ENCODE measurements at regions not wholly inside any gene's neighbourhood (a gene's known extent, or its start where the extent isn't known, plus 50 kb on each side); places are given as distances from the start of the nearest gene placed in this dataset.

GRCh38 chr6:95318137-95318536, 259.2 kb upstream of the MANEA start:
- no peak for TF ChIP-seq CTCF (IDR thresholded peaks at IDR 0.05)
- TF ChIP-seq EP300 (IDR thresholded peaks at IDR 0.05): no peak

Measured in ovary (tissue), 3 donors.